DMS 273 treated with DMSO at 0.1 percent for 48 hours (cell line): ENCODE measurements at regions not wholly inside any gene's neighbourhood (a gene's known extent, or its start where the extent isn't known, plus 50 kb on each side); places are given as distances from the start of the nearest gene placed in this dataset.
"Not testable (repeated sequence)": the region's sequence is repeated elsewhere in the genome, so short reads cannot be mapped to it uniquely, and the experiment has no call there.

Source experiments
- DNase-seq: peaks from one replicate; lab custom pipeline; 2025; lab: John Stamatoyannopoulos, UW

DNA sequence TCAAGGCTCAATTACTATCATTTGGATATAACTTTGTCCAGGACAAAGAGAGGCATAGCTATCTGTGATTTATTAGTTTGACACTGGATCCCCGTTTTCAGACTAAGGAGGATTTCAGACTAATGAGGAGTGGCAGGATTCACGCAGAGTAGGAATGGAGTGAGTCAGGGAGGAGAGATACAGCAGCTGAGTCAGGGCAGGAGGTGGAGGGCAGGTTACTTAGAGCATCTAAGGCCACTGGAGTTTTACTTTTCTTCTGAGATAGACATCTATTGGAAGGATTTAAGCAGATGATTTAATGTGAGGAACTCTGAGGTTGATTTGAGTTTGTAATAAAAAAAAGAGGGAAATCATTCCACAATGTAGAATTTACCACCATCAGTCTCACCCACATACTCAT, 110.6 kb downstream of the RPIA start:
- not testable (repeated sequence) for DNase-seq

DNA sequence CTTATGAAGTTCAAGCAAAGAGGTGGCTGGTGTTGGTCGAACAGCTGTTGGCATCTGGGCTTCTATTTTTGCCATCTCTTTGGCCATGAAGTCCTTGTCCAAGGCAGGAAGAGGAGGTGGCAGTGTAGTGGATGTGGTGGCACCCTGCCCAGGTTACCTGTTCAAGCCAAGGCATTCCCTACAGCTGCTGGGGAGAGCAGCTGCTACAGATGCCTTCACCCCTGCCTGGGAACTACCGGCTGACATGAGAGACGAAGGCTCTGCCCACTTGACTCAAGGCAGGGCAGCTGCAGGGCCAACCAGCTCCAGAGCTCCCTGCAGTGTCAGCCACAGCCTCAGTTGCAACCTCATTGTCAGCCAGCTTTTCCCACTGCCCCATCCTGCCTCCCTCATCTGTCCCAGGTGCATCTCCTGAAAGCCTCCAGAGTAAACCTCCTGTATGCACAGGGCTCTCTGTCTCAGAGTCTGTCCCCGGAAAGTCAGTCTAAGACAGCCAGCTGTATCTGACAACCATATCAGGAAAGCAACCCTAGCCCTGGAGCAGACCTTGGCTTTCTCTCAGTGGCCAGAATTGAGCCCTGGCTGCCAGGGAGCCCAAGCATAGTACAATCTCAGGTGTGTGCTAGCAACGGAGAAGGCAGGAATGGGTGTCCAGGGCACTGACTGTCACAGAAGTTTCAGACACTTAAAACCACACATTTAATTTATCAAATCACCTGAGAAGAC, 115.9 kb downstream of the RPIA start:
- DNase-seq = no peak

DNA sequence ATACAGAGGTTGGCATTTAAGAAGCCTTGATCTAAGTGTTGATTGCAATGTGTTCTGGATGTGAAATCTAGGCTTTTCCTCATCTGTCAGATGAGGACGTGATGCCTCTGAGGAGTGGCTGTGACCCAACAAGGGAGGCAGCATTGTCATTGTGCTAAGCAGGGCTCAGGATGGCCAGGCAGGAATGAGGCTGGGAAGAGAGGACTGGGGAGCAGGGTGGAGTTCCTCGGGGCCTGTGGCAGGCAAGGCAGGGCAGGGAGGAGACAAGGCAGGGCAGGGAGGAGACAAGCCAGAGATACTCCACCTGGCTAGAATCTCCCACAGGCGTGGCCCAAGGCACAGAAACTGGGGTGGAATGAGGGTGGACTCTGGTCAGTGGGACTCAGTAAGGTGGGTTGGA, 116.6 kb downstream of the RPIA start:
- DNase-seq = no peak

DNA sequence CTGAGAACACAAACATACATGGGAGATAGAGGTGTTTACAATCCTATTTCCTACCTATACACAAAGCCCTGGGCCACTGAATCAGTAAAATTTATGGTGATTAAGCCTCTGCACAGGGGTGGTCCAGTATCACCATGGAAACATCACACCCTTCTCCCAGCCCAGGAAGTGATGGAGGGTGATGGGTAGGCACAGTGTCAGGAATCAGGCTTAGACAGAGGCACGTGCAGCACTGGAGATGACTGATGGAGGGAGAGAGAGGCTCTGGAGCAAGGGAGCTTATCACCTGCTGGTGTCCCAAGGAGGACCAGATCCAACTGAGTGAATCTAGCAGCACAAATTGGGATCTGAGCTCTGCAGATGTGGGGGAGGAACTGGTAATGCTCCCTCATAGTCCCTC, 117.2 kb downstream of the RPIA start:
- DNase-seq = no peak

DNA sequence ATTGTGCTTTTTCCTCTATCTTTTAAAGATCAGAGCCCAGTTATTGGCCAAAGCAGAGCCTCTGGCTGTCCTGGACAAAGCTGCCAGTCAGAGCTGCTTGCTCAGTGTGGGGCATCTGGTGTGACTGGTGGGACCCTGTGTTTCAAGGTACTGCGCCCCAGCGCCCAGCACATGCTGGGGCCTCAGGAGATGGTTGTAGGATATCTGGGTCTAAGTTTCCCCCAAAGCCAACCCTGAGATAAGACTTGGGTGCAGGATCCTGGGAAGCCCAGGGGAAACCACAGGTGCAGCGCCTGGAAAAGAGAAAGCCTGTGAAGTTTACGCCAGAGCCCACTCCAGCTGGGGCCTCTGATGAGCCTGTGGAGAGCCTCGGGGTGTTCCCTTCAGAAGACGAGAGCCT, 117.7 kb downstream of the RPIA start:
- no peak for DNase-seq

DNA sequence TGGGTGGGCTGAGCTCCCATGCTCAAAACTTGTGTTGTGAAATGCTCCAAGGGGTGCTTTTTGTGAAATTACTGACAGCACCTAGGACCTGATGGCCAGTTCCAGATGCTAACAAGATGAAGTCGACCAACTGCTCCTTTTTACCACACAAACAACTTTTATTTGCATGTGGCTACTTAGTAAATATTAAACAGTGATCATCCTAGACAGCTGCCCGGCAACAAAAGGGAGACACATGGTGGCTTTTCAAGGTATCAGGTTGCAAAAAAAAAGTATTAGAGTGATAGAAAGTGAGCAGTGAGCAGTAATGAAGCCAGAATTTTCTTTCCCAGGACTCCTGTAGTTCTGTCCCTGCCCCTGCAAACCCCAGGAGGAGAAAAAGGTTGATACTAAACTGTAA, 118.5 kb downstream of the RPIA start:
- DNase-seq = no peak

DNA sequence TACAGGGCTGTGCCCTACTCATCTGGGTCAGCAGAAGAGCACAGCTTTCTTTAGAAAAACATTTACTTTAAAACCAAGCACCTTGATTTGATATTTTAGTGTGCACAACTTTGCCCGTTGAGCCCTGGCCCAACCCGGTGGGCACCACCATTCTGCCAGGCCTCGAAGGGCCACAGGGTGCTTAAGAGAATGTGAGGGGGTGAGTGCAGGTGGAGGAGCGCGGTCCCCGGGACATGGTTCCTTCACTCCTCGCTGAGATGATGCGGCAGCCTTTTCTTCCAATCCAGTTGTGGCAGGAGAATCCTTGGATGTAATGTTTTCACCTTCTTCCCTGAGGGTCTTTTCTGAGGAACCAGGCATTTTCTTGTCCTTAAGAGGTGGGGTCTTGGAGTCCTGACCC, 119.0 kb downstream of the RPIA start:
- DNase-seq = no peak

DNA sequence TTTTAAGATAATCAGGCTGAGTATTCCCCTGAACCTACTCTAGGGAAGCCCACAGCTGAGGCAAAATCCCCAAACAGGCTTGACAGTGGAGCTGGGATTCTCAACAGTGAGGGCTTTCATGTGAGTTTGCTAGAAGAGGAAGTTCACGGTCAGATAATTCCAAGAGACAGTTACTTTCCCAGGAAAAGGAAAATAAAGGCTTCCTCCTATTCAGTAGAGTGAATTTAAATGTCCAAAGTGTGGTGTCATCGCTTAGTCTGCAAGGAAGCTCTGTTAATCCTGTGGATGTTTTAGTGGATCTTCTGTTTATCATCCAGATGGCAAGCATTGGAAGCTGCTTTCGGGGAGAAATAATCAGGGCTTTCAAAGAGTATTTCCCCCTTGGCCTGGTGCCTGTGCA, 119.8 kb downstream of the RPIA start:
- DNase-seq = no peak

DNA sequence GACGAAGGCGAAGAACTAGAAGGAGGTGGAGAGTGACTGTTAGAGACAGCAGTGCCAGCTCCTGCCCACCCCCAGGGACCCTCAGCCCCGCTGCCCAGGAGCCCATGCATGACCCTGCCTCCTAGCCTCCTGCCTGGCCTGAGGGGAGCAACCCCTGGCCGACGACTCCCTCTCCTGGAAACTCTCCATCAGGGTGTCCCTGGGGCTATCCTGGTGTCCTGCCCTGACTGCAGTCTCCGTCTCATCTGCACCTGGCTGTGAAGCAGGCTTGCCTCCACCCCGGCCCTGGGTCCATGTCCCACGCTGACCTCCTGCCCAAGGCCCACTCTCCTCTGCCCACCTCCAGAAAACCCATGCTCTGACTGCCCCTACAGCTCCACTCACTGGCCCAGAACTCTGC, 120.2 kb downstream of the RPIA start:
- DNase-seq = no peak

DNA sequence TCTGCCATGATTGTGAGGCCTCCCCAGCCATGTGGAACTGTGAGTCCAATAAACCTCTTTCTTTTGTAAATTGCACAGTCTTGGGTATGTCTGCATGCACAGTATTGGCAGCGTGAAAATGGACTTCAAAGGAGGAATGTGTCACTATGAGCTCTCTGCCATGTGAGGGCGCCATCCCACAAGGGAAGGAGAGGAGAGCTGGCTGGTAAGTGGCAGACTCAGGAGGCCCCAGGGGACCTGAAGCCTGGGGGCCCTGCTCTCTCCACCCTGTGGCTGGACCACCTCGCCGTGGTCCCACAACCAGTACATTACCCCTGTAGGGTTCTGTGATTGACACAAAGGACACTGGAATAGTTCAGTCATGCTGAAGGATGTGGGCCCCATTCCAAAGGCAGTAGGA, 122.1 kb downstream of the RPIA start:
- no peak for DNase-seq

DNA sequence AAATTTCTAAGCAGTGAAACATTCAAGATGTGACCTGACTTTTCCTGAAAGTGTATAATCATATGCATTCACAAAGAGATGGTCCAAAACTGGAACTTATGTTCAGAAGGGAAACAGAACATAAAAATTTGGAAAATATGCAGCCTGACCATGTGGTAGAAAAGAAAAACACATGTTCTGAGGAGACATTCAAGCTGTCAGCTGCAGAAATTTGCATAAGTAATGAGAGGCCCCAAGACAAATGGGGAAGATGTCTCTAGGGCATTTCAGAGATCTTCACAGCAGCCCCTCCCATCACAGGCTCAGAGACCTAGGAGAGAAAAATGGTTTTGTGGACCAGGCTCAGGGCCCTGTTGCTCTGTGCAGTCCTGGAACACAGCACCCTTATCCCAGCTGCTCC, 123.8 kb downstream of the RPIA start:
- DNase-seq = no peak

DNA sequence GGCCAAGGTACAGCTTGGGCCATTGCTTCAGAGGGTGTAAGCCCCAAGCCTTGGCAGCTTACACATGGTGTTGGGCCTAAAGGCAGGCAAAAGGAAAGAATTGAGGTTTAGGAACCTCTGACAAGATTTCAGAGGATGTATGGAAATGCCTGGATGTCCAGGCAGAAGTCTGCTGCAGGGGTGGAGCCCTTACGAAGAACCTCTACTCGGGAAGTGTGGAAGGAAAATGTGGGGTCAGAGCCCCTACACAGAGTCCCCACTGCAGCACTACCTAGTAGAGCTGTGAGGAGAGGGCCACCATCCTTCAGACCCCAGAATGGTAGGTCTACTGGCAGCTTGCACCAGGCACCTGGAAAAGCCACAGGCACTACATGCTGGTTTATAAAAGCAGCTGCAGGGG, 124.2 kb downstream of the RPIA start:
- DNase-seq = no peak

DNA sequence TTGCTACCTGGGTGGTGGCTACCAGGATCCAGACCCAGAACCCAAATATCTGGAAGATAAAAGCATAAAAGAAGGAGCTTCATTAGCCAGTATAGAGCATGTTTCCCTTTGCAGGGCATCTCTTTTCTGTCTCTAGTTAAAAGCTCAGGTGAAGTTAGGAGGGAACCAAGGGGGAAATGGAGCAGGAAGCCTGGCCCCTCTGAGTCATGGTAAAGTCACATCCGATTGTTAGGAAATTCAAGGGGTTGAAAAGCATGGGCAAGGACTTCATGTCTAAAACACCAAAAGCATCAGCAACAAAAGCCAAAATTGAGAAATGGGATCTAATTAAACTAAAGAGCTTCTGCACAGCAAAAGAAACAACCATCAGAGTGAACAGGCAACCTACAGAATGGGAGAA, 126.9 kb downstream of the RPIA start:
- no peak for DNase-seq

DNA sequence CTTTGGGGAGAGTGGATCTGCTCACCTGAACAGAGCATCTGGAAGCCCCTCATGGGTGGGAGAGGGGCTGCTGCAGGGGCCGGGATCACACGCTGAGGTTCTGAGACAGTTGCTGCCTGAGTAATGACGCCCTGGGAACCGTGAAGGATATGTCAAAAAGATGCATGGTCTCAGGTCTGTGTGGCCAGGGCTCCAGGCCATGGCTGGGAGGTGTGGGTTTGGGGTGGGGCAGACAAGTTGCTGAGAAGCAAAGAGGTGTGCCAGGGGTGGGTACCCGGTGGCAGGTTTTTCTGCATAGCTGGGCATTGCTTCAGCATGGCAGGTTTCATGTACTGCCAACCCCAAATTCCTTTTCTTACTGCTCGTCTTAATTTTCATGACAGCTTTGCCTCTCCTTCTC, 133.5 kb downstream of the RPIA start:
- no peak for DNase-seq

DNA sequence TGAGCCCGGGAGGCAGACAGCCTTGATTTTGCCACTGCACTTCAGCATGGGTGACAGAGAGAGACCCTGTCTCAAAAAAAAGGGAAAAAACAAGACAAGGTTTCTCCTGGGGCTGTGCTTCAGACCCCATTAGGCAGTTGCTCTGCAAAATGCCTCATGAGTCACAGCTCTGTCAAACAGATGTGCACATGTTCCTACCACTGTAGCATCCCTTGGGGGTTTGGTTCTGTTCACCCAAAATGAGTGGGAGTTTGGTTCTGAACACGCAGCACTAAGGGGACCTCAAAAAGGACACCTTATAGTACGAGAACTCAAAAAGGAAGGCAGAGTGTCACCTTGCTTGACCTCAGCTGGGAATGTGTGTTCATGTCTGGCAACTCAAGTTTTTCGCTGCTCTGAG, 134.9 kb downstream of the RPIA start:
- DNase-seq = no peak

DNA sequence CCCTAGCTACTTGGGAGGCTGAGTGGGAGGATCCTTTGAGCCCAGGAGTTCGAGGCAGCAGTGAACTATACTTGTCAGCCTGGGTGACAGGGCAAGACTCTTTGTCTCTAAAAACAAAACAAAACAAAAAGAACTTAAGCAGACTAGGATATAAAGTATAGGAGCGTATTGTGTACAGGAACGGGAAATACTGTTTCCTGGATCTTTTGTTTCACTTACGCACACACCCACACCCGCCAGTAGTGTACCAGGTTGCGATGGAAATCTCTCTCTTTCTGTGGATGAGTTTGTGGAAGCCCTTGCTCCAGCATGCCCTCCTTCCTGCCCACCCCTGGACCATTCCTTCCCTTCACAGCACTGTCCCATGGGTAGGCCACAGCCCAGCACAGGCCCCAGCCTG, 136.3 kb downstream of the RPIA start:
- no peak for DNase-seq

DNA sequence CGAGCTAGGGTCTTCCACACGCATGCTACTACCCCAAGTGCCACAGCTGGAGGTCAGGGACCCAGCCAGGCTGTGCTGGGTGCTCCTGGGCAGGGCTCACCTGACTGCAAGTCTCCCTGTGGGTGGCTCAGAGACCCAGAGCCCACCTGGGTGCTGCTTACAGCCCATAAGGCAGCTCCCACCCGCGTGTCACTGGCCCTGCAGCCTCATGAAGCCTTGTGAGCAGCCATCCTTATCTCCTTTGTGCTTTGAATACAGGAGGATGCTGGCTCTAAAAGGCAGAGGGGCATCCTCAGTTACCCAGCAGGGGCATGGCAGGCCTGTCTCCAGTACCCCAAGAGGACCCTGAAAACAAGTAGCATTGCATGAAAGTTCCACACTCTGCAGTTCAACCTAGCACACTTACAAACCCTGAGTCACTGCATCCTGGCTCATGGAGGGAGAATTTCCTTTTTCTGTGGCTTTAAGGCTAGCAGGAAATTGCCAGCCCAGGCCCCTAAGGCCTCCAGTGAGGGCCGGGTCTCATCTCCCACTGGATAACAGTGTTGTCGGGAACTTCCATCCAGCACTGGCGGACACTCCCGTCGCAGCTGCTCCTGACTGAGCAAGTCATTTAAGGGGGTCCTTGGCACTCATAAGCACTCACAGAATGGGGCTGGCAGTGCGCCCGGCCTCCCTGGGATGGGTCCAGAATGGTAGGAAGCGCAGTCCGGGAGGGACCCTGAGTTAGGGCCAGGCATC, 137.1 kb downstream of the RPIA start:
- DNase-seq = no peak

DNA sequence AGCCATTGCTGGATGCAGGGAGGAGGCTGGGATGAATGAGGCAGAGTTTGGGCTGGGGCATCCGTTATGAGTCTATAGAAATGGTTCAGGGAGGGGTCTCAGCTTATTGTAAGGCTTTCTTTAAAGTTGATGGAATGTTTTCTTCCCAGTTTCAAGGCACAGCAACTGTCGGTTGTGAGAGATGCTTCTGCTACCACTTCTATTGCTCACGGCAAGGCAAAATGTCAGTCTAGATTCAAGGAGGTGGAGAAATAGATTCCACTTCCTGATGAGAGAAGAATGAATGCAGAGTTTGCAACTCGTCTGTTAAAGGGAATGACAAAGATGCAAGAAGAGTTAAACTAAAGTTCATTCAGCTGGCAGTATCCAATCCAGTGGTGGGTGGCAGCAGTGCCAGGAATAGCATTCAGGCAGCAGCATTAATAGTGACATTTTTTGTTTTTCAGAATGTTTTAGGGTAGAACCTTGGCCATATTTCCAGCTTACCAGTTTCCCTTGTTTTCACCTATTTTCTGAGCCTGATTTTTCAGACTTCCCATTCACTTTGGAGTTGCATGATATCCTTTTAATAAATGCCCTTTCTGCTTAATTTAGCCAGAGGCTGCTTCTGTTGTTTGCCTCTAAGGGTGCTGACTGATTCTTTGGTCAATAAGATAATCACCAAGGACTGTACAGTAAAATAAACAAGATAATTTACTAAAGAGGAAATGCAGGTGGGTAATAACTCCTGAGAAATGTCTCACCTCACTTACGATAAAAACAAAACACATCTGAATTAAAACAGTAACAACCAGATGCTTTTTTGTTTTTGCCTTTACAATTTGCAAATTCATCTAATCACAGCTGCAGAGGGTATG, 138.4 kb downstream of the RPIA start:
- DNase-seq = no peak

DNA sequence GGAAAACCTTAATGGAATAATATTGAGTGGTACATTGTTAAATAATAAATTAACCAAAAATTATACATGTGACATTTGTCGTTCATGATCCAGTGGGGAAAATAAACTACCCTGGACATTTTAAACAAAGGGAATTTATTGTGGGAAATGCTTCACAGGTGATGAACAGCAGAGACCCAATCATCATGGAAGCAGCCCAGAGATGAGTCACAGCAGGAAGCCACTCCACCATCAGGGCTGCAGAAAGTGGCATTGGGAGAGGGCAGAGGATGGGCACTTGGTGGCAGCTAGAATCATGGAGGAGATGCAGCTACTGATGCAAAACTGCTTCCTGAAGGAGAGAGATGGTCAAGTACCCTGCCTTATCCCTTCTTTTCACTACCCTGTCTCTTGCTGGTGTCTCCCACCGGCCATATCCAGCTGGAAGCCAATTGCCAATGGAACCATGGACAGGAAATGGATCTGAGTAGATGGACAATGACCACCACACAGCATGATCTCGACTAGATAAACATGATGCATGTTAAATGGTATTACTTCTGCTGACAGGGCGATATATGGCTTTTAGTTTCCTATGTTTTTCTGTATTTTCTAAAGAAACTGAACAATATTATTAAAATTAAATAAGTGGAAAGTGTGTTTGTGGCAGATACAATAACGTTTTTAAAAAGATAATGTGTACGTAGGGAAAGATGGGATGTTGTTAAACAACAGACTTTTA, 139.8 kb downstream of the RPIA start:
- no peak for DNase-seq

DNA sequence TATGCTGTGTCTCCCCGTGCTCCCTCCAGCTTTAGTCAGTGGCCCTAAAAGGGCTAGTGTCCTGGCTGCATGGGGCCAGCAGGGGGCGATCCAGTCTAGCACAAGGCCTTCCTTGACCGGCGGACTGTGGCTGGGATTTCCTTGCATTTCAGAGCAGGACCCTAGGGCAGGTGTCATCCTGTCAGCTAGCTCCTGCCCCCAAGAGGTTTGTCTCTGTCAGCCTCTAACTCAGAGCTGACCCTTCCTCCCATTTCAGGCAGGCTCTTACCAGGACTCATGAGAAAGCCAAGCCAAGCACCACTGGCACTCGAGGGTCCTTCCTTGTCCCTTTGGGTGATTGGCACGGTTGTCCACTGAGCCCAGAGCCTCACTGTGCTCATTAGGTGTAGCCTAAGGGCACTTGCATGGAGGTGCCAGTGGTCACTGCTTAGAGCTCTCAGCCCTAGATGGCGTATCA, 140.3 kb downstream of the RPIA start:
- no peak for DNase-seq

DNA sequence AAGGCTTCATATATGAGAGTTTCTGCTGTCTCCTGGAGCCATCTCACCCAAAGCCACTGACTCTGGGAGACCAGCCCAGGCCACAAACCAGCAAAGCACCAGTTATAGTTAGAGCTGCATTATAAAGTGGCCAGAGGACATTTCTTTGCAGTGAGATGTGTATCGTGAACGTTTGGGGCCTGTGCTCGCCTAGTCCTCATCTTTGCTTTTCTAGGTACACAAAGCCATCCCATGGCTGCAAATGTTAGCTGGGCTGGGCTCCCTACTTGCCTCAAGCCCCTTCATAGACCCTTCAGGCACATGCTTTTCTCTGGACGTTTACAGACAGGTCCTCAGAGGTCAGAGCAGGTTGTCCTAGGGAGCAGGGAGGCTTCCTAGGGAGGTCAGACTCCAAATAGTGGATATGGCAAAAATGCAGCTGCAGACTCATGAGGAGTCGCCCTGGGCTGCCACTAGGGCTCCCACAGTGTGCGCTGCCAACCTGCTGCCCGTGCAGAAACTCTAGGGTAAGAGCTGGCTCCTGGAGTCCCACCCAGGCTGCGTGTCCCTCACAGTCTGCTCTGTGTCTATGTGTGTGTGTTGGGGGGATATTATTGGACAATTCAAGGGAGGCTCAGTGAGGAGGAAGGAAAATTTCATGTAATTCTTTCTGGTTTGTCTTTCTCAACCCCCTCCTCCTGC, 141.0 kb downstream of the RPIA start:
- no peak for DNase-seq

DNA sequence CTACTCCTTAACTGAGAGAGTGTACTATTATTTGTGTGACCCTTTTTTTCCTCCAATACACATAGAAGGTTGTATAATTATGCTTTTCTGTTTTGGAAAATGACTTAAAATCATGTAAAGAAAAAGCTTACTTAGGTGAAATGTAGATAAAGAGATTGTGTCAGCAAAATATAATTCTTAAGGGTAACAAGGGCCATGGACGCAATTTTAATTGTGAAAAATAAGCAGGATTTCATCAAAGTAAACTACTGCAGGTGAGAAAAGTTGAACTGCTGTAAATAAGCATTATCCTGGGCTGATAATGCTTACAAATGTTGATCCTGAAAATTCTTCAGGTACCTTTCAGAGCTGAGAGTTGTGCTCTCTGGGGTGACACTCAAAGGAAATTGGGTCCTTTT, 141.5 kb downstream of the RPIA start:
- no peak for DNase-seq
